HG03432 (cell line): ENCODE measurements at regions not wholly inside any gene's neighbourhood (a gene's known extent, or its start where the extent isn't known, plus 50 kb on each side); places are given as distances from the start of the nearest gene placed in this dataset.

Experiments
- ATAC-seq: cut with Tn5 transposase; IDR thresholded peaks from one replicate; pipeline ENCODE4 v1.9.1; 2021; ENCODE audit warnings: mild to moderate bottlenecking, moderate library complexity; ENCODE audit not compliant: unreplicated experiment

GRCh38 chr3:193897731-193898180, 238.2 kb upstream of the HES1 start:
- no peak for ATAC-seq

- no peak for ATAC-seq
These were observed 236.9 kb upstream of the HES1 start for GRCh38 chr3:193899001-193899400.

- ATAC-seq: no peak
These were observed 234.9 kb upstream of the HES1 start for GRCh38 chr3:193901007-193901406.

GRCh38 chr3:193902607-193903511, 233.1 kb upstream of the HES1 start:
- ATAC-seq: peak; percentile 57

- ATAC-seq: no peak
These were observed 232.5 kb upstream of the HES1 start for GRCh38 chr3:193903512-193903817.

GRCh38 chr3:193903966-193904365, 232.0 kb upstream of the HES1 start:
- no peak for ATAC-seq

- no peak for ATAC-seq
These were observed 230.2 kb upstream of the HES1 start for GRCh38 chr3:193905541-193906396.

- no peak for ATAC-seq
These were observed 229.0 kb upstream of the HES1 start for GRCh38 chr3:193906849-193907410.

- no peak for ATAC-seq
These were observed 227.7 kb upstream of the HES1 start for GRCh38 chr3:193908181-193908744.

- ATAC-seq: peak; percentile 83
These were observed 226.6 kb upstream of the HES1 start for GRCh38 chr3:193909387-193909786.

GRCh38 chr3:193910310-193910709, 225.6 kb upstream of the HES1 start:
- no peak for ATAC-seq

GRCh38 chr3:193910886-193911738, 224.8 kb upstream of the HES1 start:
- ATAC-seq: no peak

GRCh38 chr3:193911784-193912340, 224.1 kb upstream of the HES1 start:
- no peak for ATAC-seq

- ATAC-seq: no peak
These were observed 223.2 kb upstream of the HES1 start for GRCh38 chr3:193912621-193913178.

GRCh38 chr3:193914602-193915001, 221.3 kb upstream of the HES1 start:
- no peak for ATAC-seq

GRCh38 chr3:193915099-193915498, 220.8 kb upstream of the HES1 start:
- ATAC-seq: no peak

- ATAC-seq: no peak
These were observed 220.3 kb upstream of the HES1 start for GRCh38 chr3:193915613-193916012.

GRCh38 chr3:193917158-193917557, 218.8 kb upstream of the HES1 start:
- no peak for ATAC-seq

- ATAC-seq: no peak
These were observed 214.5 kb upstream of the HES1 start for GRCh38 chr3:193921465-193921864.
